GM20000 (cell line): ENCODE measurements at regions not wholly inside any gene's neighbourhood (a gene's known extent, or its start where the extent isn't known, plus 50 kb on each side); places are given as distances from the start of the nearest gene placed in this dataset.

Experiments used
- DNase-seq: peaks from one replicate; pipeline ENCODE4 v3.0.0; 2012; ENCODE audit warnings: low spot score
- CTCF ChIP-seq: IDR thresholded peaks from 2 replicates; pipeline ENCODE4 v1.5.1; 2012; ENCODE audit warnings: mild to moderate bottlenecking, control low read depth; ENCODE audit errors: extremely low read depth, missing control alignments

GRCh38 chr9:1938135-1938534, 77.0 kb upstream of the SMARCA2 start:
- TF ChIP-seq CTCF: no peak
- peak; percentile 10 for DNase-seq

GRCh38 chr9:1938675-1939170, 76.4 kb upstream of the SMARCA2 start:
- DNase-seq: peak; percentile 48
- no peak for TF ChIP-seq CTCF

GRCh38 chr9:1939466-1939865, 75.7 kb upstream of the SMARCA2 start:
- DNase-seq: peak; percentile 15
- TF ChIP-seq CTCF: no peak

- TF ChIP-seq CTCF: peak; percentile 80
- peak; percentile 72 for DNase-seq
Measured at GRCh38 chr9:1939926-1940368, 75.2 kb upstream of the SMARCA2 start.

- no peak for DNase-seq
- no peak for TF ChIP-seq CTCF
Measured at GRCh38 chr9:1941989-1942388, 73.2 kb upstream of the SMARCA2 start.

GRCh38 chr9:1946526-1947283, 68.4 kb upstream of the SMARCA2 start:
- TF ChIP-seq CTCF: no peak
- no peak for DNase-seq

GRCh38 chr9:1947438-1947837, 67.7 kb upstream of the SMARCA2 start:
- no peak for TF ChIP-seq CTCF
- no peak for DNase-seq
